ENCODE measurements at regions not wholly inside any gene's neighbourhood (a gene's known extent, or its start where the extent isn't known, plus 50 kb on each side); places are given as distances from the start of the nearest gene placed in this dataset.

- no peaks in the 10 kb centered on the region for H3K27me3 Mint-ChIP-seq (ENCODE audit: low read depth)
- no peaks in the 10 kb centered on the region for H3K36me3 Mint-ChIP-seq (ENCODE audit: low read depth)
- no peak for TF ChIP-seq CTCF (IDR thresholded peaks at IDR 0.05; ENCODE audit: unreplicated experiment in 3 of 3)
- no peak overlapping the region for H3K27ac Mint-ChIP-seq
- H3K9me3 Mint-ChIP-seq, result peaks cover under 1% of the 10 kb centered on the region
- H3K4me1 Mint-ChIP-seq, result no peaks in the 10 kb centered on the region
- no peak overlapping the region for H3K4me3 Mint-ChIP-seq
Measured at GRCh38 chr4:175033162-175033561, 115.0 kb downstream of the ADAM29 start.

- Mint-ChIP-seq H3K4me3 (no peak overlapping the region), H3K9me3 (no peaks in the 10 kb centered on the region), H3K4me1 (no peaks in the 10 kb centered on the region), H3K36me3 (ENCODE audit: low read depth) (no peaks in the 10 kb centered on the region), H3K27me3 (ENCODE audit: low read depth) (no peaks in the 10 kb centered on the region), H3K27ac (no peak overlapping the region)
- no peak for TF ChIP-seq CTCF (IDR thresholded peaks at IDR 0.05; ENCODE audit: unreplicated experiment in 3 of 3)
Measured at GRCh38 chr4:175034007-175034406, 115.8 kb downstream of the ADAM29 start.

GRCh38 chr4:175034986-175035705 is 117.0 kb downstream of the ADAM29 start:
- no peak overlapping the region for H3K4me3 Mint-ChIP-seq
- no peaks in the 10 kb centered on the region for H3K27me3 Mint-ChIP-seq (ENCODE audit: low read depth)
- H3K27ac Mint-ChIP-seq, result no peak overlapping the region
- no peaks in the 10 kb centered on the region for H3K4me1 Mint-ChIP-seq
- TF ChIP-seq CTCF (IDR thresholded peaks at IDR 0.05; ENCODE audit: unreplicated experiment in 3 of 3), result no peak
- H3K9me3 Mint-ChIP-seq, result no peaks in the 10 kb centered on the region
- H3K36me3 Mint-ChIP-seq (ENCODE audit: low read depth), result no peaks in the 10 kb centered on the region

- Mint-ChIP-seq H3K9me3 (no peaks in the 10 kb centered on the region), H3K4me1 (no peaks in the 10 kb centered on the region), H3K27ac (no peak overlapping the region), H3K36me3 (ENCODE audit: low read depth) (no peaks in the 10 kb centered on the region), H3K27me3 (ENCODE audit: low read depth) (no peaks in the 10 kb centered on the region), H3K4me3 (no peak overlapping the region)
- TF ChIP-seq CTCF (IDR thresholded peaks at IDR 0.05; ENCODE audit: unreplicated experiment in 3 of 3), result no peak
Measured at GRCh38 chr4:175035905-175036304, 117.7 kb downstream of the ADAM29 start.

GRCh38 chr4:175048111-175048784 is 130.1 kb downstream of the ADAM29 start:
- no peak overlapping the region for H3K27ac Mint-ChIP-seq
- no peak overlapping the region for H3K4me3 Mint-ChIP-seq
- no peak for TF ChIP-seq CTCF (IDR thresholded peaks at IDR 0.05; ENCODE audit: unreplicated experiment in 3 of 3)
- no peaks in the 10 kb centered on the region for H3K27me3 Mint-ChIP-seq (ENCODE audit: low read depth)
- H3K9me3 Mint-ChIP-seq, result peaks cover 1% of the 10 kb centered on the region
- no peaks in the 10 kb centered on the region for H3K4me1 Mint-ChIP-seq
- no peaks in the 10 kb centered on the region for H3K36me3 Mint-ChIP-seq (ENCODE audit: low read depth)

GRCh38 chr4:175048906-175049305 is 130.7 kb downstream of the ADAM29 start:
- no peaks in the 10 kb centered on the region for H3K27me3 Mint-ChIP-seq (ENCODE audit: low read depth)
- no peak overlapping the region for H3K27ac Mint-ChIP-seq
- no peak for TF ChIP-seq CTCF (IDR thresholded peaks at IDR 0.05; ENCODE audit: unreplicated experiment in 3 of 3)
- H3K4me3 Mint-ChIP-seq, result no peak overlapping the region
- no peaks in the 10 kb centered on the region for H3K36me3 Mint-ChIP-seq (ENCODE audit: low read depth)
- no peaks in the 10 kb centered on the region for H3K9me3 Mint-ChIP-seq
- no peaks in the 10 kb centered on the region for H3K4me1 Mint-ChIP-seq

Data from nephron (organoid).